ENCODE measurements at regions not wholly inside any gene's neighbourhood (a gene's known extent, or its start where the extent isn't known, plus 50 kb on each side); places are given as distances from the start of the nearest gene placed in this dataset.

DNA sequence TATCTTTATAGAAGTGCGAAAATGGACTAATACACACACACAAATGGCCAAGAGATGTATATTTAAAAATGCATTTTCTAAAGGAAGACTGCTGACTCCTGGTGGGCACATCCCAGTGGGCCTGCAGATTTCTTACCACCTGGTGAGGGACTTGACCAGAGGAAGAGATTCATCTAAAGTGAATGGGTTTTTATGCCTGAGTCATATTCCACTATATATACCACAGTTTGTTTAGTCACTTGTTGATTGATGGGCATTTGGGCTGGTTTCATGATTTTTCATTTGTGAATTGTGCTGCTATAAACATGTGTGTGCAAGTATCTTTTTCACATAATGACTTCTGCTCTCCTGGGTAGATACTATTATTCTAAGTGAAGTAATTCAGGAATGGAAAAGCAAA lies 277.3 kb downstream of the SLC16A7 start:
- Histone ChIP-seq H2BK120ac (ENCODE audit: low read depth, low read length) (no peak overlapping the region), H3K79me1 (ENCODE audit: low read length) (no peaks in the 10 kb centered on the region), H3K27me3 (ENCODE audit: insufficient read depth, low read length, poor library complexity) (no peaks in the 10 kb centered on the region), H3K4me3 (ENCODE audit: low read length) (no peak overlapping the region), H3K4me1 (ENCODE audit: control insufficient read depth, low read depth, low read length) (no peaks in the 10 kb centered on the region), H3K4me2 (ENCODE audit: low read length) (no peak overlapping the region), H4K8ac (ENCODE audit: low read depth, low read length) (no peak overlapping the region), H2BK15ac (replicated peaks; ENCODE audit: low read depth) (no peak overlapping the region), H3K56ac (ENCODE audit: low read length) (no peak overlapping the region), H3K9ac (ENCODE audit: low read length) (no peak overlapping the region), H3K23ac (ENCODE audit: low read length) (no peak overlapping the region), H2AK5ac (ENCODE audit: low read length) (no peak overlapping the region), H2BK5ac (ENCODE audit: low read length) (no peak overlapping the region), H3K79me2 (ENCODE audit: control insufficient read depth, insufficient read depth, low read length) (no peaks in the 10 kb centered on the region), H3K18ac (ENCODE audit: low read length) (no peak overlapping the region), H3K36me3 (ENCODE audit: control insufficient read depth, insufficient read depth, low read length) (no peaks in the 10 kb centered on the region), H3K27ac (ENCODE audit: low read depth, low read length) (no peak overlapping the region), H3K4ac (ENCODE audit: low read depth, low read length) (no peak overlapping the region), H4K5ac (ENCODE audit: low read length) (no peak overlapping the region)
- DNase-seq = no peak
- WGBS (ENCODE audit: extremely low coverage, insufficient coverage, low lambda C conversion rate) = no CpG with 5 or more reads among the region's 1 CpG

DNA sequence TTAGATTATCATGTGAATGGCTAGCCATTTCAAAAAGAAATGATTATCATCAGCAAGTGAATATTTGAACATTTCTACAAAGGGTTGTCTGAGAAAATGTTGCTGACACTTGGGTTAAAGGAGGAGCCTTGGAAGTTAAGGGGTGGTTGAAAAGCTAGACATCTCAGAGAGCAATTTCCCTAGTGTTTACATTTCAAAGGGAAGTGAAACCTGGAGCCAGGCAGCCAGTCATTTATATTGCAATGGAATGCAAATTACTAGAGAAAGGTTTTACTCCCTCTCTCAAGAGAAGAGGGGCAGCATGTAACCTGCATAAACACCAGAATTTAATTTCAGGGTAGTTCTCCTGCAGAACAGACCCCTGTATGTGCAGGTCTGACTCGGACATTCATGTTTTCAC lies 279.0 kb downstream of the SLC16A7 start:
- Histone ChIP-seq H3K27ac (ENCODE audit: low read depth, low read length) (no peak overlapping the region), H3K79me1 (ENCODE audit: low read length) (no peaks in the 10 kb centered on the region), H3K23ac (ENCODE audit: low read length) (no peak overlapping the region), H3K4ac (ENCODE audit: low read depth, low read length) (no peak overlapping the region), H3K36me3 (ENCODE audit: control insufficient read depth, insufficient read depth, low read length) (no peaks in the 10 kb centered on the region), H3K4me1 (ENCODE audit: control insufficient read depth, low read depth, low read length) (no peaks in the 10 kb centered on the region), H3K4me3 (ENCODE audit: low read length) (no peak overlapping the region), H3K56ac (ENCODE audit: low read length) (no peak overlapping the region), H2AK5ac (ENCODE audit: low read length) (no peak overlapping the region), H2BK120ac (ENCODE audit: low read depth, low read length) (no peak overlapping the region), H4K8ac (ENCODE audit: low read depth, low read length) (no peak overlapping the region), H3K79me2 (ENCODE audit: control insufficient read depth, insufficient read depth, low read length) (no peaks in the 10 kb centered on the region), H4K5ac (ENCODE audit: low read length) (no peak overlapping the region), H2BK5ac (ENCODE audit: low read length) (no peak overlapping the region), H3K9ac (ENCODE audit: low read length) (no peak overlapping the region), H3K27me3 (ENCODE audit: insufficient read depth, low read length, poor library complexity) (no peaks in the 10 kb centered on the region), H3K18ac (ENCODE audit: low read length) (no peak overlapping the region), H3K4me2 (ENCODE audit: low read length) (no peak overlapping the region), H2BK15ac (replicated peaks; ENCODE audit: low read depth) (no peak overlapping the region)
- DNase-seq = peak; percentile 4
- WGBS (ENCODE audit: extremely low coverage, insufficient coverage, low lambda C conversion rate) = no CpG with 5 or more reads among the region's 1 CpG

DNA sequence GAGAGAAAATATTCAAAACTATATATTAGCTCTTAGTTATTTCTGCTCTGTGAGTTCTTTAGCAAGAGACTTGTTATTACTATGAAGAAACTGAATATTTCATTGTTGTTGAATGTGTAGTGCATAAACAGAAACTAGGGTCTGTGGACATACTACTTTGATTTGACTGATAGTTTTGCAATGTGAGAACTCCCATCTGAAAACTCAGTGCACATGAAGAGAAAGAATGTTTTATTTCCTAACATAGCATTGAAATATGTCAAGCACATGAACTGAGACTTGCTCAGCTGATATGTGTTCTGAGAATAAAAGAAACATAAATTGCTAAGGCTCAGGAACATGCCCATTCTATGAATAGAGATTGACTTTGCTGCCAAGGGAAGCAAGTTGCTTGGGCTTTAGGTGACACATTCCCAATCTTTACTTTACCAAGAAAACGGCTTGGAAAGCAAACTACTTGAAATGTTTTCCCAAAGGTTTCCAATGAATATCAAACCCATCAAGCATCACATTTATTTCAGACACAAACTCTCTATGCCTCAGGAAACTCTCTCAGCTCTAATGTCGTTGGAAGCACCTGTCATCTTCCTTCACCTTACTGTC lies 290.4 kb downstream of the SLC16A7 start:
- H2BK15ac ChIP-seq (replicated peaks; ENCODE audit: low read depth) = no peak overlapping the region
- WGBS (ENCODE audit: extremely low coverage, insufficient coverage, low lambda C conversion rate) = no CpG with 5 or more reads among the region's 2 CpGs
- no peaks in the 10 kb centered on the region for H3K27me3 ChIP-seq (ENCODE audit: insufficient read depth, low read length, poor library complexity)
- no peak overlapping the region for H3K56ac ChIP-seq (ENCODE audit: low read length)
- no peak overlapping the region for H3K9ac ChIP-seq (ENCODE audit: low read length)
- no peaks in the 10 kb centered on the region for H3K36me3 ChIP-seq (ENCODE audit: control insufficient read depth, insufficient read depth, low read length)
- H3K23ac ChIP-seq (ENCODE audit: low read length) = no peak overlapping the region
- no peak overlapping the region for H4K8ac ChIP-seq (ENCODE audit: low read depth, low read length)
- no peak overlapping the region for H2BK120ac ChIP-seq (ENCODE audit: low read depth, low read length)
- H3K18ac ChIP-seq (ENCODE audit: low read length) = no peak overlapping the region
- DNase-seq = no peak
- H3K79me1 ChIP-seq (ENCODE audit: low read length) = no peaks in the 10 kb centered on the region
- no peak overlapping the region for H4K5ac ChIP-seq (ENCODE audit: low read length)
- no peaks in the 10 kb centered on the region for H3K4me1 ChIP-seq (ENCODE audit: control insufficient read depth, low read depth, low read length)
- H3K4me2 ChIP-seq (ENCODE audit: low read length) = no peak overlapping the region
- no peak overlapping the region for H3K4ac ChIP-seq (ENCODE audit: low read depth, low read length)
- no peak overlapping the region for H2AK5ac ChIP-seq (ENCODE audit: low read length)
- H3K27ac ChIP-seq (ENCODE audit: low read depth, low read length) = no peak overlapping the region
- no peaks in the 10 kb centered on the region for H3K79me2 ChIP-seq (ENCODE audit: control insufficient read depth, insufficient read depth, low read length)
- H2BK5ac ChIP-seq (ENCODE audit: low read length) = no peak overlapping the region
- H3K4me3 ChIP-seq (ENCODE audit: low read length) = no peak overlapping the region

DNA sequence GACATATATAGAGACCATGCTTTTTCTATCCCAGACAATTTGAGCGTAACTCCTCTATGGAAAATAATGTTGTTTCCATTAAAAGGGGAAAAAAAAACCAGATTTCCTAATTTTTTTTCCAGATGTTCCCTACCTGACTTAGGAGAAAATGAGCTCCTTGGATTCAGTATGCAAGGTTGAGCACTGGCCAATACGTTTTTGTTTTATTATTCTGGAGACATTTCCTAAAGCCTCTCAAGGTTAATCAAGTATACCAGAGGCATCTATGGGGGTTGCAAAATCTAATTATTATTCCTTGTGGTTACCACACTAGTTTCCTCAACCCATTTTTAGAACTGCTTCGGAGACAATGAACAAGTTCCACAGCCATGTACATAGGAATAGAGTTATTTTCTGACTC lies 291.3 kb downstream of the SLC16A7 start:
- WGBS (ENCODE audit: extremely low coverage, insufficient coverage, low lambda C conversion rate) = no CpG with 5 or more reads among the region's 3 CpGs
- Histone ChIP-seq H2BK5ac (ENCODE audit: low read length) (no peak overlapping the region), H3K4me2 (ENCODE audit: low read length) (no peak overlapping the region), H4K5ac (ENCODE audit: low read length) (no peak overlapping the region), H3K9ac (ENCODE audit: low read length) (no peak overlapping the region), H3K27ac (ENCODE audit: low read depth, low read length) (no peak overlapping the region), H3K79me1 (ENCODE audit: low read length) (no peaks in the 10 kb centered on the region), H3K56ac (ENCODE audit: low read length) (no peak overlapping the region), H3K18ac (ENCODE audit: low read length) (no peak overlapping the region), H3K4me1 (ENCODE audit: control insufficient read depth, low read depth, low read length) (no peaks in the 10 kb centered on the region), H3K27me3 (ENCODE audit: insufficient read depth, low read length, poor library complexity) (no peaks in the 10 kb centered on the region), H2BK120ac (ENCODE audit: low read depth, low read length) (no peak overlapping the region), H4K8ac (ENCODE audit: low read depth, low read length) (no peak overlapping the region), H2BK15ac (replicated peaks; ENCODE audit: low read depth) (no peak overlapping the region), H3K36me3 (ENCODE audit: control insufficient read depth, insufficient read depth, low read length) (no peaks in the 10 kb centered on the region), H2AK5ac (ENCODE audit: low read length) (no peak overlapping the region), H3K79me2 (ENCODE audit: control insufficient read depth, insufficient read depth, low read length) (no peaks in the 10 kb centered on the region), H3K23ac (ENCODE audit: low read length) (no peak overlapping the region), H3K4ac (ENCODE audit: low read depth, low read length) (no peak overlapping the region), H3K4me3 (ENCODE audit: low read length) (no peak overlapping the region)
- no peak for DNase-seq

DNA sequence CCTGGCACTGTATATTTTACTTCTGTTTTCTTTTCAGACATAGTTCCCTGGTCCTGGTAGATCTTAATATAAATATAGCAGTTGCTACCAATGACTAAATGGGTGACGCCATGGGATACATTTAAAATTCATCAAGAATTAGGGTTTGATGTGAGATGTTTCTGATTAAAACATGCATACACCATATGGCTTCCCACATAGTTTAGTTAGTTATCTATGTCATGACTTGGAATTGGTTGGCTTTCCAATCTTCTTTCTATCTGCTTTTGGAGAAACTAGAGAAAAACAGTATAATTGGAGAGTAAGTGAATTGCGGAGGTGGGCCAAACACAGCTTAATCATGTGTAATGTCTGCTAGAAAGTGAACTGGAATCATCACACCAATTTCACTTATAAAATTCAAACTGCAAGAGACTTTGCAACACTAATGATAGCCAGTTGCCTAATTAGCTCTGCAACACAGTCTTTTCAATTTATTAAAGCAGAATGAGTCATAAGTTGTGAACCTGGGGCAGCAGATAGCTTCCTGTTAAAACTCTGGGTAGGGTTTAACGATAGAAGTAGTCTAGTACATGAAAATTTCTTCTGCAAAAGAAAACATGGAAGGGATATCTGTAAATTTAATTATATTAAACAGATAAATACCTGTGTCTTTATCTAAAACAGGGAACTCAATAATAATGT lies 295.2 kb downstream of the SLC16A7 start:
- no peak overlapping the region for H3K56ac ChIP-seq (ENCODE audit: low read length)
- no peak overlapping the region for H3K27ac ChIP-seq (ENCODE audit: low read depth, low read length)
- no peak overlapping the region for H3K23ac ChIP-seq (ENCODE audit: low read length)
- H3K27me3 ChIP-seq (ENCODE audit: insufficient read depth, low read length, poor library complexity) = no peaks in the 10 kb centered on the region
- no peak overlapping the region for H2BK15ac ChIP-seq (replicated peaks; ENCODE audit: low read depth)
- no peak overlapping the region for H3K4ac ChIP-seq (ENCODE audit: low read depth, low read length)
- H3K18ac ChIP-seq (ENCODE audit: low read length) = no peak overlapping the region
- no peak overlapping the region for H3K4me3 ChIP-seq (ENCODE audit: low read length)
- no peak overlapping the region for H2AK5ac ChIP-seq (ENCODE audit: low read length)
- no peak overlapping the region for H4K8ac ChIP-seq (ENCODE audit: low read depth, low read length)
- no peak overlapping the region for H3K9ac ChIP-seq (ENCODE audit: low read length)
- H4K5ac ChIP-seq (ENCODE audit: low read length) = no peak overlapping the region
- H3K4me2 ChIP-seq (ENCODE audit: low read length) = no peak overlapping the region
- no peaks in the 10 kb centered on the region for H3K36me3 ChIP-seq (ENCODE audit: control insufficient read depth, insufficient read depth, low read length)
- no peaks in the 10 kb centered on the region for H3K79me1 ChIP-seq (ENCODE audit: low read length)
- no CpG with 5 or more reads among the region's 3 CpGs for WGBS (ENCODE audit: extremely low coverage, insufficient coverage, low lambda C conversion rate)
- no peaks in the 10 kb centered on the region for H3K79me2 ChIP-seq (ENCODE audit: control insufficient read depth, insufficient read depth, low read length)
- no peak overlapping the region for H2BK5ac ChIP-seq (ENCODE audit: low read length)
- H2BK120ac ChIP-seq (ENCODE audit: low read depth, low read length) = no peak overlapping the region
- DNase-seq = no peak
- H3K4me1 ChIP-seq (ENCODE audit: control insufficient read depth, low read depth, low read length) = no peaks in the 10 kb centered on the region
